ENCODE measurements at regions not wholly inside any gene's neighbourhood (a gene's known extent, or its start where the extent isn't known, plus 50 kb on each side); places are given as distances from the start of the nearest gene placed in this dataset.
"Not testable (repeated sequence)": the region's sequence is repeated elsewhere in the genome, so short reads cannot be mapped to it uniquely, and the experiment has no call there.

GRCh38 chr5:155512329-155512728 lies 498.8 kb downstream of the KIF4B start:
- no peak for DNase-seq (ENCODE audit: low read depth)

DNA sequence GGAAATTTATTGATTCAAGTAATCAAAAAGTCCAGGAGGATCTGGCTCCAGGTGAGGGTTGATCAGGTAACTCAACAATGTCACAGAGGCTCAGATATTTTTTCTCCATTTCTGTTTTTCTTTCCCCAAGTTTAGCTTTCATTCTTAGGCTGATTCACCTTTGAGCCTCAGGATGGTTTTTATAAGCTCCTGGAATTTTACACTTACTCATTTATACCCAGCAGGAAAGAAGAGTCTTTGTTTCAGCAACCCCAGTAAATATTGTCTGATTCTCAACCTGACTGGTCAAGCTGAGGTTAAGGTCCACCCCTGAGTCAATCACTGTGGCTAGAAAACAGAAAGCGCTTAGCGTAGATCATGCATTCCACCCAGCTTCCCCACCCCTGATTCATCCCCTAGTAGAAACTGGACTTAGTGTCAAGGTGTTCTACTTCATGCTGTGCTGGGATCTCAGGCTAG lies 500.6 kb downstream of the KIF4B start:
- no peak for DNase-seq (ENCODE audit: low read depth)

DNA sequence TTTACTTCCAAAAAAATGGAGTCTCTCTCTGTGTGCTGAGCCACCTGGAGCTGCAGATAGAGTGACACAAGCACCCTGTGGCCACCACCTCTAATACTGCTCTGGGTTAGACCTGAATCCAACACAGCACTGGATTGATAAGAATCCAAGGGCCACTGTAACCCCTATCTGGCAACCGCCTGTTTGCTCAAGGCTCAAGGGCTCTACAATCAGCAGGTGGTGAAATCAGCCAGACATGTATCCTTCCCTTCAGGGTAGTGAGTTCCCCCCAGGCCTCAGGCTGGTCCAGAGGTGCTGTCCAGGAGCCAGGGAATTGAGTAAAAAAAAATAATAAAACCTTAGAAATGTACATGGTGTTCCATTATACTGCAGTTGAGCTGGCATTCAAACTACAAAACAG lies 509.0 kb downstream of the KIF4B start:
- no peak for DNase-seq (ENCODE audit: low read depth)

DNA sequence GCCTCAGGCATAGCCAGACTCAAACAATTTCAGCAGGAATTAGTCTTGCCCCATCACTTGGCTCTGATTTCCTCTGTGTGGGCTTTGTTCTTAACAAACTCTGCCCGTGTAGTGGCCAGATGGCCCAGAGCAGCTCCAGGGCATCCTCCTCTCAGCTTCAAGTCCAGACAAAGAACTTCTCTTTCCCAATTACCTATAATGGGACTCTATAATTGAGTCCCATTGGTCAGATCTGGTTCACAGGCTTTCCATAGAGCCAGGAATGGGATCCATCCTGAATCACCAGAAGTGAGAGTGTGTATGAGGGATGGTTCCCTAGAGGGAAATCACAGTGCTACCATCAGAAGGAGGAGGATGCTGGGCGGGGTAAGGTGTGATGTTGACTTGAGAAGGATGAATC lies 515.8 kb downstream of the KIF4B start:
- no peak for DNase-seq (ENCODE audit: low read depth)

- no peak for DNase-seq (ENCODE audit: low read depth)
These were observed 516.5 kb downstream of the KIF4B start for GRCh38 chr5:155530046-155530445.

DNA sequence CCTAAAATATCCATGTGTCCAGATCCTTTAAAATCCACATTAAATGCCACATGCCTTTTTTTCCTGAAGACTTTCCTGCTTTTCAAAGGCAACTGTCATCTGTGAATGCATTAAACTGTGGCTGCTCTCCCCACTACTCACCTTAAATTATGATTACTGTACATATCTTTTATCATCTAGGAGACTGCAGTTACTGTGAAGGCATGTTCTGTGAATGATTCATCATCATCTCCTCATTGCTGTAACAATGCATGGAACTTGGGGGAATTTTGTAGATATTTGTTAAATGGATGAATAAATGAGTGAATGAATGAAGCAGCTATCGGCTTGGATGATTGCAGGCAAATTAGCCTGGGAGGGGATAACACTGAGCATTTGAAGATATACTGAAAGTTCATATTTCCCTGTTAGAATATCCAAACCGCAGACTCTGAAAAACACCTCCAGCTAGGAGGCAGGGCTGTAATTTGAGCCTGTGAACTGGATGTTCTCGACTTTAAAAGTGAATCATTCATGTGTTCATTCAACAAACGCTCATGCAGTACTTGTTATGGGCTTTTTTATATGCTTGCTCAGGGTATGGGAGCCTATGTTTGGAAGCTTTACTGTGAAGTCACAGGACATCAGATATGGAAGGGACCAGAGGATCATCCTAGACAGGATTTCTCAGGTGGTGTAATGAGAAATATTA lies 519.2 kb downstream of the KIF4B start:
- DNase-seq (ENCODE audit: low read depth): no peak

DNA sequence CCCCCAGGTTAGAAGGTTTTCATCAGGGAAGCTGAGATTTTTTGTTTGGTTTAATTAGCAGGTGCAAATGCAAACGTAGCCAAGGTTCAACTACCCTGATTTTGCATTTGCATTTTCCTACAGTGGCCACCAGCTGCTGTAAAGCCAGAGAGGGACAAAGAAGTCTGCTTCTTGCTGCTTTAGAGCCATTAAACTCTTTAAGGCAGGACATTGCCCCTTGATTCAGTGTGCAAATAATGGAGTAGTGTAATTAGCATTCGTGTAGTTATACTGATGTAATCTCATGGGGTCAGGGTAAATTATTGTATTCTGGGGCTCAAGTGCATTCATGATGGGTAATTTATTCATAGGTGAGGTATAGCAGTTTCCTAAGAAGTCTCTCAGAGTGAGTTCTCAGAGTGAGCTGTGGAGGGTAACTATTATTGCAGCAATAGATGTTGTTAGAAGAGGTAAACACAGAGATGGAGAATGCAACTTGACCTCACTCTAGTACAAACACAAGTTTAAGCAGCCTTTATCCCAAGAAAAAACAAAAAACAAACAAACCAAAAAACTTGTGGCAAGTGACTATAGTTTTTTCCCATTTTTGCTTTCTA lies 526.5 kb downstream of the KIF4B start:
- no peak for DNase-seq (ENCODE audit: low read depth)

- no peak for DNase-seq (ENCODE audit: low read depth)
These were observed 532.5 kb downstream of the KIF4B start for GRCh38 chr5:155546075-155546474.

- no peak for DNase-seq (ENCODE audit: low read depth)
These were observed 540.9 kb downstream of the KIF4B start for GRCh38 chr5:155554500-155554899.

DNA sequence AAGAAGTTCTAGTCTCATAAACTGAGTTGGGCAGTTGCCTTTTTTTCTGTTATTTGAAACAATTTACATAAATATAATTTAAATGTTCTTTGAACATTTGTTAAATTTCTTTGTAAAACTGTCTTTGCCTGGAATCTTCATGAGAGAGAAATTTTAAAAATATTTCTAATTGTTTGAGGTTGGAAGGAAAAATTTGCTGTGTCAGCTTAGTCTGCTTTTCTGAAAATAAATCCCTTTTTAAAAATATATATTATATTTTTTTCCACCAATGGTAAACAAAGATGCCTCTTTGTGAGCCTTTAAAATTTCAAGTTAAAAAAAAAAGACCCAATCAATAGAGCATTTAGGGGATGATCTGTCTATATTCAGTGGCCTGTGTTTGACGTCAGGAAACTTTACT lies 542.7 kb downstream of the KIF4B start:
- DNase-seq (ENCODE audit: low read depth): no peak

DNA sequence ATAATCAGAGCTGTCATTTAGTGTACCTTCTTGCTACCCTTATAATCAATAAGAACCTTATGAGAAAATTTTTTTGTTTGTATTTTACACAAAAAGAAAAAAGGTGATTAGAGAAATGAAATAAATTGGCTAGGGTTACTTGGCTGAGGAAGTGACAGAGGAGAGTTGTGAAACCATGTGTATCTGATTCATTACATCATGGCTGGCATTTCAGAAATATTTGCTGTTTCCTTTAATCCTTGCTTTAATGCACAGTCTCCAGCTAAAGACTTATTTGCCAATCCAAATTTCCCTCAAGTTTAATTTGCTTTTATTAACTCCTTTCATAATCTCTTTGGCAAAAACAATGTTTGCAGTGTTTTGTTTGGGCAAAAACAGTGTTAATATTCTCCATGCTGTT lies 543.1 kb downstream of the KIF4B start:
- DNase-seq (ENCODE audit: low read depth): no peak

- DNase-seq (ENCODE audit: low read depth): no peak
These were observed 548.6 kb downstream of the KIF4B start for GRCh38 chr5:155562158-155562557.

DNA sequence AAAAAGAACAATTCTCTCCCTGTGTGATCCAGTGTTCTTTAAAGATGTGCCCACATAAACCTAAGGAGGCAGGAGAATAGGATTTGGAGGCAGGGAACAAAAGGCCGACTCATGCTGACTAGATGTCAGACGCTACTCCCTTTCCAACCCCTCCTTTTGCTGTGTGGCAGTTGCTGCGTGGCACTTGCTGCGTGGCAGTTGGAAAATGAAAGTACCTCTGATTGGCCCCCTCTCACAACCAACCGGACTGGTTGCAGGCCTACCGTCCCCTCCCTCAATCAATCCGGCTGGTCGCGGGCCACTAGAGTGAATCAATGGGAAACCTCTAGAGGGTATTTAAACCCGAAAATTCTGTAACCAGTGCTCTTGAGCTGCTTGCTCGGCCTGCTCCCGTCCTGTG lies 551.0 kb downstream of the KIF4B start:
- no peak for DNase-seq (ENCODE audit: low read depth)

- no peak for DNase-seq (ENCODE audit: low read depth)
These were observed 562.3 kb downstream of the KIF4B start for GRCh38 chr5:155575861-155576260.

GRCh38 chr5:155586808-155587207 lies 573.3 kb downstream of the KIF4B start:
- DNase-seq (ENCODE audit: low read depth): not testable (repeated sequence)

GRCh38 chr5:155587458-155587857 lies 573.9 kb downstream of the KIF4B start:
- DNase-seq (ENCODE audit: low read depth): no peak

GRCh38 chr5:155591273-155591672 lies 577.7 kb downstream of the KIF4B start:
- no peak for DNase-seq (ENCODE audit: low read depth)

GRCh38 chr5:155594270-155594669 lies 580.7 kb downstream of the KIF4B start:
- DNase-seq (ENCODE audit: low read depth): no peak

DNA sequence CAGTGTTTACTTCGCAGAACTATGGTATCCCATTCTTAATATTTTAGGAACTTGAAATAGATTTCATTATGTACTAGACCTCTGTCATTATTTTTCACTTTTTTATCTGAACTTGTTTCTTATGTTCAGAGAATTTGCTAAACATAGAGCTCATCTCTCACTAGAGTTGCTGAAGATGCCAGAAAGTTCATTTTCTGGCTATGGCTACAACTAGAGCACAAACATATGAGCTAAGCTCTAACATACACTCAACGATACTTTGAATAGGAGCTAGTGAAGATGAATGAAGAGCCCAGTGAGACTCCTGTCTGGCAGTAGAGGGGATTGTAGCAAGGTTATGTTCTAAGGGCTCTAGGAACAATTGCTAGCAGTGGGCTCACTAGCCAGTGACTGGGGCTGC lies 582.2 kb downstream of the KIF4B start:
- DNase-seq (ENCODE audit: low read depth): no peak

GRCh38 chr5:155598552-155598951 lies 585.0 kb downstream of the KIF4B start:
- no peak for DNase-seq (ENCODE audit: low read depth)

DNA sequence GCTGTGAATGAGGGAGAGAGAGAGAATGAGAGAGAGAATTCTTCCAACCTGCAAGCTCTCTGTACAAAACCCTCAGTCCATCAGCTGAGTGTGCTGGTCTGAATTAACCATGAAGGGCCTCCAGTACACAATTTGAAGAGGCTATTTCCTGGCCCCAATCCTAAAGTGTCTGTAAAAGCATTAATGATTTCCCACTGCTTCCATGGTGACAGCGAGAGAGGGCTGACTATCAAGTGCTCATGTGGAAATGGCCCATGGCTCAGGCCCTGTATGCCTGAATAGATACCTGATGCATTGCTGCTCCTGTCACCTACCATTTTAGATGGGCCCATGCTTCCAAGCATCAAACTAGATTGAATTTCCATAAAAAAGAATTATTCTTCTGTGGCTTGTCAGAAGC lies 592.4 kb downstream of the KIF4B start:
- no peak for DNase-seq (ENCODE audit: low read depth)

DNA sequence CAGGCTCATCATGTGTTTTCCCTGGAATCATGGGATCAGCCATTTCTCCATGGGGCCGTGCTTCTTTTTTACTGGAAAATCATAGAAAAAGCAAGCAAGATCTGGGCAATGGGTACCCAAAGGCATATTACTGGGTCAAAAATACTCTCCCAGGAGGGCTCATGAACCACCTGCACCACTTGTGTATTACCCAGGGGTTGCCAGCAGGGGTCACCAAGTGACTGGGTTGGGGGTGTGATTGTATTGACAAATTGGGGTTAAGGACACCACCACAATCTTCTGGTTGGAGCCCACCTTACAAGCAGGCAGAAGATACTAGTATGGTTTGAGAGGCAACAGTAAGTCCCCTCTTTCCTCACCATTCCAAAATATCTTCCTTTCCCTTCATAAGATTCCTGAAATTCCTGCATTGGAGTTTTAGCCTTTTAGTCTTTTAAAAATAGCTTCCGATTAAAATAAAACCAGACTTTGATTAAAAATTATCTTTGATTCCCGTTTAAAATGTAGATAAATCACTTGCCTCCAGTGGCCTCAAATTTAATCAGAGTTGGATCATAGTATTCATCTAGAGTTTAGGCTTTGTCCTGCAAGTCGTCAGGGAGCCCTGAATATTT lies 603.3 kb downstream of the KIF4B start:
- DNase-seq (ENCODE audit: low read depth): peak; percentile 1

DNA sequence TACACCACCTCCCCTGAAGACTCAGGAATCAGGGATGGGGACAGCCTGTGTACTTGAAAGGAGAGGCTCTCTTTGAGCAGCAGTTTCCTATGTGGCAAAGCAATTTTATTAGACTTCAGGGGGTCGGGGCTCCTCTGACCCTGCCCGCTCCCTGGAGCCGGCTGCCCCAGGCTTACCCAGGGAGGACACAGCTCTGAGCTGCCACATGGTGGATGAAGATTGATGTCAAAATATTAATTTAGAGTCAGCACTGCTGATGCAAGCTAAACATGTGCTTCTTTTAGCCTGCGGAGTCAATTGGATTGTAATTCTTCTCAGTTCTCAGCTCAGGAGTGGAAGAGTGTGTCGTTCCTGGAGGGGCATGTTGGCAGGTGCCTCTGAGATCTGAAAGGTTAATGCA lies 606.1 kb downstream of the KIF4B start:
- DNase-seq (ENCODE audit: low read depth): no peak
